ENCODE measurements at regions not wholly inside any gene's neighbourhood (a gene's known extent, or its start where the extent isn't known, plus 50 kb on each side); places are given as distances from the start of the nearest gene placed in this dataset.
A peak's percentile ranks its signal among the peaks of the same experiment; 100 is the strongest.

DNA sequence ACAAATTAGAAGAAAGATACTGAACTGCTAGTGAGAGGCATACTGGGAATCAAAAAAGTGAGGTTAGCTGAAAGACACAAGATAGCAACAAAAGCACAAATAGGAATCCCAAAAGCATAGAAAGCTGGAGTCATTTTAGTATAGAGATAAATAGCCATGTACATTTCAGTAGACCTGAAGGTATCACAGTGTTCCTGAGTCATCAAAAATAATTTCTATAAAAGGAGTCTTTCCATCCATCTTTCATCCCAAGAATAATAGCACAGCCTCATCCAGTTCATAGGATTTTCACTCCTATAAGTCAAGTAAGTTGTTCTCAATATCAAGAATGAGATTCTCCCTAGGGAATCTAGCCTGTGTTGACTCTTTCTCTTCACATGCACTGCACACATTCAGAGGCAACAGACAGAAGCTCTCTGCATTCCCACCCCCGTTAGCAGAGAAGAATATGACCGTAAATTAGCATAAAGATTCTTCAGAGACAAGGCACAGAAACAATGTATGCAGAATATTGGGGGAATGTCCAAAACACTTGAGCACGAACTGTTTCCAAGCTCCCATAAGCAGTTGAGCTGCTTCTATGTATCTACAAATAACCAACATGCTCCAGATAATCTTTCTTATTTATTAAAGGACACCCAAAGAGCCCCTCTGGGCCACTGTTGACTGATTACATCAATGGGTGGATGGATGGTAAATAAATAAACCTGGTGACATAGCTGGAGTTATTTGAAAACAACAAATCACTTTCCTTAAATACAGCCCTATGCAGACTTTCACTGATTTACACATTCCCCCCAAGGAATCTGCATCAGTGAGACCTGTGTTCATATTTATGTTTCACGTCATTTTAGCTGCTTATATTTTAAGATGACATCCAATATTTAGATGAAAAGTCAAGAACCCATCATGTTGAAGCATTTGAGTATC, 174.5 kb upstream of the PKDCC start:
- DNase-seq: peak; percentile 8

DNA sequence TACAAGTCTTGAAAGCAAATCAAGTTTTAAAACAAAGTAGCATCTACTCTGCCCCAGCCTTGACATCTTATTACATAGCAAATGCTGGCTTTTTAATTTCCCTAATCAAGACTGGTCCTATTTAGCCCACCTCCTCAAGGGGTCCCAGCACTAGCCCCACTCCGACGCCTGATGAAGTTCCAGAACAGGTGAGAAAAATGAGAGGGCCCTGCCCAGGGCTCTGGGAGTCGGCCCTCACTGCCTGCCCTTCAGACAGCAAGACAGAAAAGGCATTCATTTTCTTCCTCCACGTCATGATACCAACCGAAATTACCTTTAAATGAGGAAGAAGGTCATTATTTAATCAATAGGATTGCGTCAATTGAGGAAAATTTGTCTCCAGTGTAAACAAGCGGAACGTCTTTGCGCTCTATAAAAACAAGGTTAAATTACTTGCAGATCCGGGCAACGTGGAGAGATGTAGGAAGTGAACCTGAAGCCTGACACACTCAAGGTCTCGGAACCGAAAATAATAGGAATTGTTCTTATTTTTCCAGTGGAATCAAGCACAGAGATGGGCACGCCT, 170.6 kb upstream of the PKDCC start:
- DNase-seq: no peak

GRCh38 chr2:41878056-41878455, 169.8 kb upstream of the PKDCC start:
- no peak for DNase-seq

- no peak for DNase-seq
These were observed 169.0 kb upstream of the PKDCC start for GRCh38 chr2:41878716-41879234.

- peak; percentile 74 for DNase-seq
These were observed 168.4 kb upstream of the PKDCC start for GRCh38 chr2:41879235-41879916.

DNA sequence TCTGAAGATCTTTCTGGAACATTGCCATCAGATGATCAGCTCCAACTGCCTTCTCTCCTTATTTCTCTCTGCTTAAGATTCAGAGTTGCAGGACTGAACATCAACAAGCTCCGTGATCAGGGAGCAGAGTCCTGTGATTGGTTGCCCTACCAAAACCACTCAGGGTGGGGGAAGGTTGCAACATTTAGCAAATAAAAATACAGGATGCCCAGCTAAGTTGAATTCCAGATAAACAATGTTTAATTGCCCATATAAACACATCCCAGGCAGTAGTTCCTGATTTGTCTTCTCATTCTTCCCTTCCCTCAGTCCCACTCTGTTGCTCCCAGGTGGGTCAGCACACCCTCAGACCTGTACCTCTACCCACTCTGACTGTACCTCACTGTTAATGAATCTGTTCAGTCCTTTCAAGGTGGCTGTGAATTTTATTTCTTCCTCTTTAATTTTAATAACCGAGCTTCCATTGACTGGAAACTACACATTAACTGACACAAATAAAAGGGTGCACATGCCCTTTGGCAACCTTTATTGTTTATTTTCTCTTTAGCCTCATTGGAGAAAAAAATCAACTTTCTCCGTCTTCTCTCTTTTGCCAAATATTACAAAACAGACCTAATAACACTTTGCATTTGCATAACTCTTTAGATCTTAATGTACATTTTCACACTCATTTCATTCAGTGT, 167.1 kb upstream of the PKDCC start:
- DNase-seq: no peak

DNA sequence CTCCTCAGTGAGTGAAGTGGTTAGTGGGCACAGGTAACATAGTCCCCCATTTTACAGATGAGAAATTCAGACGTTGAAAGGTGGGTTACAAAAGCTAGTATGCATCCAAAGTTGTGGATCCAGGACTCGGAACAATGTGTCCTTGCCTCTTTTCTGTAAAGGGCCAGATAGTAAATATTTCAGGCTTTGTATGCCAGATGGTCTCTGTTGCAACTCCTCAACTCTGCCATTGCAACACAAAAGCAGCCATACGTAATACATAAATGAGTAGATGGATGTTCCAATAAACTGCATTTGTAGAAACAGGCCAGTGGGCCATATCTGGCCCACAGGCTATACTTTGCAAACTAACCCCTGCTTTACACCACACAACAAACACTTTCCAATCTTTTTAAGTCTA, 166.6 kb upstream of the PKDCC start:
- DNase-seq: no peak

DNA sequence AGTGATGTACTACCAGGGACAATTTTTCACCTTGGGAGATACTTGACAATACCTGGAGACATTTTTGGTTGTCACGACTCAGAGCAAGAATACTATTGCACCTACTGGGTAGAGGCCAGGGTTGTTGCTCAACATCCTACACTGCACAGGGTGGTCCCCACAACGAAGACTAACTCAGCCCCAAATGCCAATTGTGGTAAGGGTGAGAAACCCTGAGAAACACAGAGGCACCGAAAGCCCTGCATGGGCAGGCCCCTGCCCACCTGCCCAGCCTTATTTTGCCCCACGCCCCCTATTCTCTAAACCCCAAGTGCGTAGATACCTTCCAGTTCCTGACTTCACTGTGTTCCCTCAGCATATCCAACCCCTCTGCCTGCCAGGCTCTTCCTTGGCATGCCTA, 163.1 kb upstream of the PKDCC start:
- DNase-seq: no peak

GRCh38 chr2:41886145-41886664, 161.6 kb upstream of the PKDCC start:
- no peak for DNase-seq

GRCh38 chr2:41886757-41887156, 161.1 kb upstream of the PKDCC start:
- no peak for DNase-seq

- no peak for DNase-seq
These were observed 157.5 kb upstream of the PKDCC start for GRCh38 chr2:41890341-41890740.

- DNase-seq: no peak
These were observed 155.3 kb upstream of the PKDCC start for GRCh38 chr2:41892476-41892875.

GRCh38 chr2:41894563-41895333, 153.1 kb upstream of the PKDCC start:
- DNase-seq: no peak

DNA sequence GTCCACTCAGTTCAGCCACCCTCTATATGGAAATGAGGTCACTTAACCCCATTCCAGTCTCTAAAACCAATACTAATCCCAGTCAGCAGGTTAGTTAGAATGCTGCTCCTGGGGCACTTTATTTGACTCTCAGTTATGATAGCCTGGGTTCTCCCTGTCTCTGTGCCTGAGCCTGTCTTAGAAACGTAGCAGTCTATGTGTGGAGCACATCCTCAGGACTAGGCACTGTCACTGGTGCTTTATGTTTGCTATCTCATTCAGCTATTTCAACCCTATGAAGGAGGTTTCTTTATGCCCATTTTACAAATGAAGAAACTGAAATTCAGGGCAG, 152.5 kb upstream of the PKDCC start:
- DNase-seq: no peak

DNA sequence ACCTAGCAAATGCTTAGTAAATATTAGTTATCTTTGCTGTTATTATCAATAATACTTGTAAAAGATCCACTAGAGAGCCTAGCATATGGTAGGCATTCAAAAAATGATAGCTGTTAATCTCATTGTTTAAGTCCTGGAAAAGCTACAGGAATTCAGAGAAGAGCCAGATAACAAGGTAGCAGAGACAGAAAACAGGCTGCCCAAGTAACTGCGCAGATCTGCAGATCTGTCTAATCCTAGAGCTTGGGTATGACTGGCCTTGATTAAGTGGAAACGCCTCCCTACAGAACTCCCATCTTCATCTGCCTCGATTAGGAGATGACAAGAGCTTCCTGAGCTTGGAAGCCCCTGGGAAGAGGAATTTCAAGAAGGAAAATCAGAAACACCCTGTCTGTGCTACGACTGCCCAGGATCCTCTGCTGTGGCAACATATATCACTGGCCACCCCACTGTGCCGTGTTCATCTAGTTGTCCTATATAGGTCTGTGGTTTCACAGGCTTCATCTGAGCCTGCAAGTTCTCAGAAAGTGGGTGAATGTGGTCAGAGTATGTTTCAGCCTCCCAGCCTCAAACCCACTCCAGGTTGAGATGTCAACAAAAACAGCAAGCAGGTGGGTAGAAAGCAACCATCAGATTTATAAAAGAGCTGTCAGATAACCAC, 151.5 kb upstream of the PKDCC start:
- DNase-seq: no peak

DNA sequence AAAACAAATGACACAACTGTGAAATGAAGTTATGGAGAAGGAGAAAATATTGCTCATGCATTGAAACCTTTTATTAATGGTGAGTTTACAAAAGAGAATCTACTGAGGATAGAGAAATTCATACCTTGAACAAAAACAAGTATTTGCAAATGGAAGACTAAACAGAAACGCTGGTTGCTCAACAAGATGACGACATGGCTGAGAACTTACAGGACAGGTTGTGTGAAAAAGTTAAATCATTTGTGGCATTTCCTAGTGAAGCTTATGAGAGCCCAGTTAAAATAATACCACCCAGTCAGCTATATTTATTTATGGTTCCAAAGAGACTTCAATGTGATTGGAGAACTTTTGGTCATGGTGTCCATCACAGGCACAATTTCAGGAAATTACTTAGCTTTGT, 148.6 kb upstream of the PKDCC start:
- no peak for DNase-seq

DNA sequence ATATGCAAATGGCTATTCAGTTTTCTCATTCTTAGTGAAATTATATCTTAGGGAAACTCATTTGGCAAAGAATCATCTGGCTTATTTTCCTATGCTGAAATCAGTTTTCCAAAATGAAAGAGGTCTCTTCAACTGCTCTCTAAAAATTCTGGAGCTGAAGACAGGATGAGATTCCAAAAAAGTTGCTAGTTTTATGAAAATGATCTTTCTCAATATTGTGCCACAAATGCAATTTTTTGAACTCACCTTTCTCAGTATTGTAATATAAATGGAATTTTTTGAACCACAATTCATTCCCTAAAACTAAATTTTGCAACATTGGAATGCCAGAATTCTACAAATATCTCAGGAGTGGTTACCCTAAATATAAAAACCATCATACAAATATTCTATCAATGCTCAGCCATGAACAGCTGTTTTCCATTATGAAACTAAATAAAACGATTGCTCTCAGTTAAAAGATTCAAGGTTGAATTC, 147.7 kb upstream of the PKDCC start:
- DNase-seq: no peak

GRCh38 chr2:41902897-41903296, 144.9 kb upstream of the PKDCC start:
- DNase-seq: no peak

DNA sequence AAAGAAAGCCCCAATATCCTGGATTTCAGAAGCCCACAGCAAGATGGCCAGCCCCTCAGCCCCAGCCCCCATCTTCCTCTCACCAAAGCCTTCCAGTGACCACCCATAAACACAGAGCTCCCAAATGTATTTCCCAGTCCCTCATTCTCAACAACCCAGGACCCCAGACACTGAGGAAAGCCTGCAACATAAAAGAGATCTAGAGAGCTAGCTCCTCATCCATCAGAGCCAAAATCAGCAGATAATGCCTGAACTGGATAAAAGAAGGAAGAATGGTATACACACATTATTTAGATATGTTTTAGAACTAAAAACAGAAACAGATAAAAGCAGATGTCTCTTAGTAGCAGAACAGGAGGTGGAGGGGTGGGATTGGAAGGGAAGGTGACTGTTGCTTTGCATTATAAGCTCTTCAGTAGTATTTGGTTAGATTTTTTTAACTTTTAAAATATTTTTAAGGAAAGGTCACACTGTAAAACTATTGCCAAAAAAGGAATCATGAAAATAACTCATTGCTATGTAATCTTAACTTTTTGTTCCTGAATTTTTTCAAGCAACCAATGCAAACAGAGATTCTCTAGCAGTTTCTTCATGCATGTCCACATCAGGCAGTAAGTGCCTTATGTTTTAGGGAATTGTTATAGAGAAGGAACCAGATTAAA, 144.2 kb upstream of the PKDCC start:
- no peak for DNase-seq

DNA sequence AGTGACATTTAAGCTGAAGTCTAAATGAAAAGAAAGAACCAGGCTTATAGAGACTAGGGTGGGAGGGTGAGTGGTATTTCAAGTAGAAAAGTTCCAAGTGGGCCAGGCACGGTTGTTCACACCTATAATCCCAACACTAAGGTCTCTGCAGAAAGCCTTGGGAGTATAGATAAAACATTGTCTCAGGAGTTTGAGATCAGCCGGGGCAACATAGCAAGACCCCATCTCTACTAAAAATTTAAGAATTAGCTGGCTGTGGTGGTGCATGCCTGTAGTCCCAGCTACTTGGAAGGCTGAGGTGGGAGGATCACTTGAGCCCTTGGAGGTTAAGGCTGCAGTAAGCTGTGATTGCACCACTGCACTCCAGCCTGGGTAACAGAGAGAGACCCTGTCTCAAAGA, 143.4 kb upstream of the PKDCC start:
- DNase-seq: no peak
